Suprapubic skin (tissue), 4 donors: ENCODE measurements at regions not wholly inside any gene's neighbourhood (a gene's known extent, or its start where the extent isn't known, plus 50 kb on each side); places are given as distances from the start of the nearest gene placed in this dataset.

ENCODE experiments used
- EP300 ChIP-seq: sonication (generic); formaldehyde crosslinking; IDR thresholded peaks from one replicate; pipeline ENCODE4 v1.6.1; 2017; ENCODE audit warnings: antibody characterized with exemption
- POLR2A ChIP-seq, 2 donors: fragments of 450-650 bp; IDR thresholded peaks; one replicate each; pipeline ENCODE4 v1.6.1; 2017; ENCODE audit warnings: antibody characterized with exemption in 2 of 2, mild to moderate bottlenecking in 2 of 2, moderate library complexity in 2 of 2
- POLR2AphosphoS5 ChIP-seq, 3 donors: sonication (generic); formaldehyde crosslinking; IDR thresholded peaks; one replicate each; pipeline ENCODE4 v1.6.1; 2017; ENCODE audit warnings: antibody characterized with exemption in 3 of 3
- TF ChIP-seq, protein P1 (sequence below), 2 donors: fragments of 200-600 bp in 1 of 2; fragments of 450-650 bp in 1 of 2; sonication (generic) in 1 of 2; IDR thresholded peaks; one replicate each; pipeline ENCODE4 v1.5.1; 2016 to 2019; ENCODE audit warnings: antibody characterized with exemption in 2 of 2, mild to moderate bottlenecking in 1 of 2, moderate library complexity in 1 of 2

DNA sequence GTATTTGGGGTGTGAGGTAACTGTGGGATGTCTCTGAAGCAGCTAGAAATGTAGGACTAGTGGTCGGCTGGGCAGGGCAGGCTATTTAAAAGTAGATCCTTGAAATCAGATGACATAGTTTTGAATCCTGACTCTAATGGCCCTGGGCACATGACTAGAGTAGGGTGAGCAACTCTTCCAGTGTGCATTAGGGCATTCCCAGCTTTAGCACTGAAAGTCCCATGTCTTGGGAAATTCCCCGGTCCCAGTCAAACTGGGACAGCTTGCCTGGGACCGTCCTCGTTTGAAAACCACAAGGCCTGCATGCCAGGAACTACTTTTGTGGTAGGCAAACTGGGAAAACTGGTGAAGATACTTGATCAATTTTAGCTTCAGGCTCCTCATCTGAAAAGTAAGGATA, 255.3 kb downstream of the PTEN start:
- TF ChIP-seq, protein P1, sequence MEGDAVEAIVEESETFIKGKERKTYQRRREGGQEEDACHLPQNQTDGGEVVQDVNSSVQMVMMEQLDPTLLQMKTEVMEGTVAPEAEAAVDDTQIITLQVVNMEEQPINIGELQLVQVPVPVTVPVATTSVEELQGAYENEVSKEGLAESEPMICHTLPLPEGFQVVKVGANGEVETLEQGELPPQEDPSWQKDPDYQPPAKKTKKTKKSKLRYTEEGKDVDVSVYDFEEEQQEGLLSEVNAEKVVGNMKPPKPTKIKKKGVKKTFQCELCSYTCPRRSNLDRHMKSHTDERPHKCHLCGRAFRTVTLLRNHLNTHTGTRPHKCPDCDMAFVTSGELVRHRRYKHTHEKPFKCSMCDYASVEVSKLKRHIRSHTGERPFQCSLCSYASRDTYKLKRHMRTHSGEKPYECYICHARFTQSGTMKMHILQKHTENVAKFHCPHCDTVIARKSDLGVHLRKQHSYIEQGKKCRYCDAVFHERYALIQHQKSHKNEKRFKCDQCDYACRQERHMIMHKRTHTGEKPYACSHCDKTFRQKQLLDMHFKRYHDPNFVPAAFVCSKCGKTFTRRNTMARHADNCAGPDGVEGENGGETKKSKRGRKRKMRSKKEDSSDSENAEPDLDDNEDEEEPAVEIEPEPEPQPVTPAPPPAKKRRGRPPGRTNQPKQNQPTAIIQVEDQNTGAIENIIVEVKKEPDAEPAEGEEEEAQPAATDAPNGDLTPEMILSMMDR (IDR thresholded peaks at IDR 0.05): no peak
- no peak for TF ChIP-seq EP300
- no peak for TF ChIP-seq POLR2AphosphoS5 (IDR thresholded peaks at IDR 0.05)
- TF ChIP-seq POLR2A (IDR thresholded peaks at IDR 0.05): no peak
